IMR-90 (cell line): ENCODE measurements at regions not wholly inside any gene's neighbourhood (a gene's known extent, or its start where the extent isn't known, plus 50 kb on each side); places are given as distances from the start of the nearest gene placed in this dataset.

Source experiments
- POLR2A ChIP-seq: IDR thresholded peaks from 2 replicates; pipeline ENCODE4 v1.6.1; 2012; ENCODE audit warnings: mild to moderate bottlenecking, low read depth, low read length
- TF ChIP-seq, protein P1 (sequence below): conservative IDR thresholded peaks from 2 replicates; pipeline ENCODE4 v1.5.1; 2012; ENCODE audit warnings: mild to moderate bottlenecking, low read depth, low read length, improper control_type of control experiment

DNA sequence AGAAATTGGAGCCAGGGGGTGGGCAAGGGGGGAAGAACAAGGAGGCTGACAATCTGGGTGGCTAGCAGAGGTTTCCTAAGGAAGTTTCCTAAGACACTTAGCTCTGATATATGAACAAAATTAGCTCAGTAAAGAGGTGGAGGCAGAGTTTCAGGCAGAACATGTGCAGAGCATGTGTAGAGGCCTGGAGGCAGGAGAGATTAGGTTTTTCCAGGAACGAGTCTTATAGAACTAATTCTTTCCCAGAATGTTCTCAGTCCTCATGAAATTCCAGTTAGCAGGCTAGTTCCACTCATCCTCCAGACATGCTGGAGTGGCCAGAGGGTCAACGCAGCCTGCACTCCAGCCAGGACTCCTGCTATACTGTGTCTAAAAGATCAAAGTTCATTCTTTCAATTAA lies 184.7 kb downstream of the LACC1 start:
- no peak for TF ChIP-seq POLR2A
- TF ChIP-seq, protein P1, sequence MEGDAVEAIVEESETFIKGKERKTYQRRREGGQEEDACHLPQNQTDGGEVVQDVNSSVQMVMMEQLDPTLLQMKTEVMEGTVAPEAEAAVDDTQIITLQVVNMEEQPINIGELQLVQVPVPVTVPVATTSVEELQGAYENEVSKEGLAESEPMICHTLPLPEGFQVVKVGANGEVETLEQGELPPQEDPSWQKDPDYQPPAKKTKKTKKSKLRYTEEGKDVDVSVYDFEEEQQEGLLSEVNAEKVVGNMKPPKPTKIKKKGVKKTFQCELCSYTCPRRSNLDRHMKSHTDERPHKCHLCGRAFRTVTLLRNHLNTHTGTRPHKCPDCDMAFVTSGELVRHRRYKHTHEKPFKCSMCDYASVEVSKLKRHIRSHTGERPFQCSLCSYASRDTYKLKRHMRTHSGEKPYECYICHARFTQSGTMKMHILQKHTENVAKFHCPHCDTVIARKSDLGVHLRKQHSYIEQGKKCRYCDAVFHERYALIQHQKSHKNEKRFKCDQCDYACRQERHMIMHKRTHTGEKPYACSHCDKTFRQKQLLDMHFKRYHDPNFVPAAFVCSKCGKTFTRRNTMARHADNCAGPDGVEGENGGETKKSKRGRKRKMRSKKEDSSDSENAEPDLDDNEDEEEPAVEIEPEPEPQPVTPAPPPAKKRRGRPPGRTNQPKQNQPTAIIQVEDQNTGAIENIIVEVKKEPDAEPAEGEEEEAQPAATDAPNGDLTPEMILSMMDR, result no peak
